Activated effector memory CD4-positive, alpha-beta T cell treated with anti-CD3 and anti-CD28 coated beads, Interleukin-2, amount 50 U/mL, for 16 hours (primary cell): ENCODE measurements at regions not wholly inside any gene's neighbourhood (a gene's known extent, or its start where the extent isn't known, plus 50 kb on each side); places are given as distances from the start of the nearest gene placed in this dataset.
"Not testable (repeated sequence)": the region's sequence is repeated elsewhere in the genome, so short reads cannot be mapped to it uniquely, and the experiment has no call there.

Experiments
- DNase-seq: peaks from one replicate; pipeline ENCODE4 v3.0.0-alpha.2; 2020

DNA sequence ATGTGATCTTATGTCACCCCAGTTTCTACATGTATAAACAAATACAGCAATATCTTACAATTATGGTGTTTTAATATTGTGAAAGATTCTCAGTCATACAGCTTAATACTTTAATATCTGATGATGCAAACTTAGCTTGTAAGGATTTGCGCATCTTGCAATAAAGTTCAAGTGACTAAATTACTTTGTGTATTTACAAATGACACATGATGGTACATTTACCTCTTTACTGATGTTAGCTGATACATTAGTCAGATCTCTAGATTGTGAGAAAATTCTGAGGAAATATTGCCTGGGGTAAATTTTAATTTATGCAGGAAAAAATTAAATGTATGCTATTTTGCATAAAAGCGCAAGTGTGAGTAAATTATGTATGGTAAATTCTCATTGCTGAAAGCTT lies 418.8 kb upstream of the MMS22L start:
- no peak for DNase-seq

DNA sequence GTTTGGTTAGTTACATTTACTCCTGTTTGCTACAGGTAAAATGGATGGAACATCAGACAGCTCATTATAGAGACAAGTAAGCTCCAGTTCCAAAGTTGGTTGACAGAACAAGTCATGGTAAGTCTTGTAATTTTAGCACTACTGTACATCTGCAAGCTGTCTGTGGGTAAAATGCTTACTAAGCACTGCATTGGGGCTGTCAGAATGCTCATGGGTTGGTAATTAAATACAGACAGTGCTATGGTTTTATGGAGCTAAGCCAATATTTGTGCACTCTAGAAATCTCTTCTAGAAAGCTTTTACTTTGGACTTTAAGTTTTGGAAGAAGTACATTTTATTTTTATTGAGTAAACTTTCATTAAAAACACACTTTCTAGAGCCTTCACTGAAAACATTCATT lies 419.2 kb upstream of the MMS22L start:
- DNase-seq, result no peak

DNA sequence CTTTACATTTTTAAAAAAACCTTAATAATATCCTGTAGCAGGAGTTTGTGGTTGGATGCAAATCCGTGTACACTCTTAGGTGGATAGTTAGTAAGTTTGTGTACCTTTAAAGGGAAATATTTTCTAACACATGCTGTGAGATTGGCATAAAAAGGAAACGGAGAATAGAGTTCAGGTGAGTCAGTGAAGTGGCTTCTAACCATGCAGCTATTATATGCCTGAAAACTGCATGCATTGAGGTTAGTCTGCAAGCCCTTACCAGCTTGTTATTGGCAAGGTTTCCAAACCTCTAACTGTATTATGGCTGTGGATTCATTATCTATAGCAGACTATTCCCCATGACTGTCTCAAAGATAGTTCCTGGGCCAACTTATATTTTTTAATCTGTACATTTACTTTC lies 420.6 kb upstream of the MMS22L start:
- DNase-seq, result no peak

DNA sequence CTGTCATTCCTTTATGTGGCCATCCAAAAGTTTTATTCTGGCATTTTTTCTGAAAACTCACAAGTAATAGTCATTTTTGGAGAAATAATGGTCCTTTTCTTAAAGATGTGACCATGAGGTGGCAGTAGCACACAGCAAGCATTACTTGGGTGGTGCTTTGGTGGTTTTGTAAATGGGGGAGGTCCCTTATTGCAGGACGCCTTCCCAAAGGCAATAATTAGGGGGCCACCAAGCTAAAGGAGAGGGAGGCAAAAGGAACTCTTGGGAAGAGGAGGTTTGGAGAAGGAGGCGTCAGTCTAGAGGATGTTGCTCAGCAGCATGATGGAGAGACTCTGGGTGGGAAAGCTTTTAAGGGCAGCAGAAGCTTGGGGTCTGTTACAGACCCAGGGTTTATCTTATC lies 422.6 kb upstream of the MMS22L start:
- no peak for DNase-seq

DNA sequence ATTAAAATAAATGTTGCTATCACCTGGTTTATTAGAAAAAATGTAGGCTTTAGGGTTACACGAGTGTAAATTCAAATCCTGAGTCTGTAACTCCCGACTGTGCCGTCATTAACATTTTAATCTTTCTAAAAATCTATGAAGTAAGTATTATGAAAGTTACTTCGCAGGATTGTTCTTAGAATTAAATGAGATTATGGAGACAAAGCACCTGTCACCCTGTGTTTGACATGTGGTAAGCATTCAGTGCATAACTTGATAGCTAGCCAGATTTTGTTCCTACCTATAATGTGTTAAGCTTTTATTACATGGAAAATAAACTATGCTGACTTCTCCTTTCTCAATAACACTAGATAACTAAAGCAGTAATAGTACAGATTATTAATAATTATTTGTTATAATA lies 429.7 kb upstream of the MMS22L start:
- DNase-seq, result no peak

DNA sequence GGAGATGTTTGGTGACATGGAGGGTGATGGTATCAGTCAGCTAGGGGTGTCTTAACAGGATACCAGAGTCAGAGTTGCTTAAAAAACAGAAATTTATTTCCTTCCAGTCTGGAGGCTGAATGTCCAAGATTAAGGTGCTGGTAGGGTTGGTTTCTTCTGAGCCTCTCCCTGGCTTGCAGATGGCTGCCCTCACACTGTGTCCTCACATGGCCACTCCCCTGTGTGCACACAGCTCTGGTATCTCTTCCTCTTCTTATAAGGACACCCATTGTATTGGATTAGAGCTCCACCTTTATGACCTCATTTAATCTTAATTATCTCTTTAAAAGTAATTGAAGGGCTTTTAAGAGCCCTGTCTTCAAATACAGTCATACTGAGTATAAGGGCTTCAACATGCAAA lies 431.8 kb upstream of the MMS22L start:
- DNase-seq, result no peak

DNA sequence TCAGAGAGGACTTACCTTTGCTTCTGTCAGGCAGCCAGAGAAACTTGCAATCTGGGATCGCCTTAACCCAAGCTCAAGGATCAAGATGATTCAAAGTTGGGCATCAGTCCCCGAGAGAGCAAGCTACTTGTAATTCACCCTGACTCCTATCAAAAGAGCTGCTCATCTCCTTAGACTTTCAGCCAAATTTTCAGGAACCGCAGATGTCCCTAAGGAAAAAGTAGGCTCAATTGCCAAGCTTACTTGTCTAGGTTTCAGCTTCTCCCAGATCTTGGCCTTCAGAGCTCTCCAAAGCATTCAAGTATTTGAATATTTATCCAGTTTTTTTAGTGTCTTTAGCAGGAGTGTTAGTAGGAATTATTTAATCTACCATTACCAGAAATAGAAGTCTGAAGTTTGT lies 434.1 kb upstream of the MMS22L start:
- DNase-seq, result no peak

DNA sequence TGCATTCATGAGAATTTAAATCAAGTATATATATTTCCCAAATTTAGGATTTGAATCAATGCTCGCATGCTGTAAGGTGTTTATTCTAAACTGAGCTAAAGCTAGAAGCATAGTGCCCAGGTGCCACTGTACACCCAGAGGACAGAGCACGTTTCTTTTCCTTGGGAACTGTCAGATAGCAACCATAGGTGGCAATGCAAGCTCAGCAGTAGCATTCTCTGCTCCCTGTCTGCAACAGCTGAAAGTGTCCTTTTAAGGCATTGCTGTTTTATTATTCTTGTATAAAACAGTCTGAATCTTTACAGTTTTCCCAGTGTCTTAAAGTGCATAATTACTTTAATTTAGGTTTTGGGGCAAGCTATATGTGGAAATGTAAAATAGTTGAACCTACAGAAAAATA lies 443.4 kb upstream of the MMS22L start:
- DNase-seq, result no peak

DNA sequence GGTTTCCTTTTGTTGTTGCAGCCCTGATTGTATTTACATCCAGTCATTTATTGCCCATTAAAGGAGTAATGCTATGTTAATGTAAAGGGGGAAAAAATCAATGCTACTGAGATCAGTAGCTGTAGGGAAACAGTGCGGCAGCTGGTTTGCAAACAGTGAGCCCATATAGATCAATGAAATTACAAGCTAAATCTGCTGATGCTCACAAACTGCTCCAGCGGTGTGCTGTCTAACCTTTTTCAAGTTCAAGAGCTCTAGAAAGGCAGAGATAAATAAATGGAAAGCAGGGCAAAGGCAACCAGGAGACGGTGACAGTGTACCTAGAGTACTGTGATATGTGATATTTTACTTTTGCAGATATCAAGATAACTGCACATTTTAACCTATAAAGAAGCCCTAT lies 449.0 kb upstream of the MMS22L start:
- no peak for DNase-seq

DNA sequence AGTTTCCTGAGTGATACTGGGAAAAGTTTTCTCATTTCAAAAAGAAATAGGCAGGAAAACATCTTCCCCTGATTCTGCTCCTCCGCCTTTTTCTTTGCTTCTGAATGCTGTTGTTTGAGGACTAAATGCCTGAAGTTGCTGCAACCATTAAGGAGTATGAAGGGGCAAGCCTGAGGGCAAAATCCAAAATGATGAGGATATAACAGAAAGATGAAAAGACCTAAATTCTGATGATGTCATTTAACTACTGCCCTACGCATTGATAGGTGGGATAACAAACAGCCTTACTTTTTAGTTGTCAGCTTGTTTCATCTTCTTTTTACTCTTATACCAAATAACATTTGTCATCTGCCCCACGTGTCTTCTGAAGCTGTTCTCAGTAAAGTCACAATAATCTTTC lies 474.6 kb upstream of the MMS22L start:
- no peak for DNase-seq

DNA sequence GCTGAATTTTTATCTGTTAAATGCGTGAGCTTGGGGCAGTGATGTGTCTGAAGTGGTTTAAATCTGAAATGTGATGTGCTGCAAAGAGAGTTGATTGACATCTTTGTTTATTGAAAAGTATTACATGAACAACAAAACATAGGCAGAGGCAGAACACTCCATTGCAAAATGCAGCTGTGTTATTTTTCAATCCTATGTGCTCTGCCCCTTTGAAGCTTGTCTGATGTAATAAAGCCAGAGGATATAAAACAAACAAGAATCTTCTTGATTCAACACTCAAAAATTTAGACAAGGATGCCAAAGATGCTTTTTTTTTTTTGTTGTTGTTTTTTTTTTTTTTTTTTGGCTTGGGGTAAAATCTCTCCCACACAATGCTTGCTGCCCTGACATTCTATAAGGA lies 482.4 kb upstream of the MMS22L start:
- no peak for DNase-seq

DNA sequence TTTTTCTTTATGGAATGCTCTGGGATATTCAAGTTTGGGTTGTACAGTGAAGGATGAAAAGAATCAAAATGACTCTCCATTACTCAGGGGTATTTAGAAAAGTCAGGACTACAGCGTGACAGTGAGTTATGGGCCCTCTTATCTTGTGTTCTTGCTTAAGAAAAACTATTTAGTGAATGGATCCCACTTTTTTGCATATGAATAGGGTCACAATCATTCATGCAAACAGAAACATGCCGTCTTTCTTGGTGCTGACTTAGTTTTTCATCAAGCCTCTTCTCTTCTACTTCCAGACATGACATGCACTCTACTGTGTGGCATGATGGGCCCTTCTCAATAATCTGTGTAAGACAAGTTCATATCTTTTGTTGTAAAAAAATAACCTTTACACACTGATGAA lies 488.4 kb upstream of the MMS22L start:
- DNase-seq, result no peak

DNA sequence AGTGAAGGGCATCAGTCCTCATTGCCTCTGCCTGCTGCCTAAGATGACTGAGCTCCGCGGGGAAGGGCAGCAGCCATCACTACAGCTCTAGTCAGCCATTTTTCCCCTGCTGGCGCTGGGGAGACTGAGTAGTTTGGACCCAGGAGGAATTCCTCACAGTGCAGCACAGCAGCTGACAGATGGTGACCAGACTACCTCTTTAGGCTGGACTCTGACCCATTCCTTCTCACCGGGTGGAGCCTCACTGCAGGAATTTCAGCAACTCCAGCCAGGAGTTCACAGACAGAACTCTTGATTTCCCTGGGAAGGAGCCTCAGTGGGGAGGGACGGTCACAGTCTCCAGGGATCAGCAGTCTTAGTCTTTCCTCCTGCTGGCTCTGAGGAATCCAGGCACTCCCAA lies 492.0 kb upstream of the MMS22L start:
- no peak for DNase-seq

DNA sequence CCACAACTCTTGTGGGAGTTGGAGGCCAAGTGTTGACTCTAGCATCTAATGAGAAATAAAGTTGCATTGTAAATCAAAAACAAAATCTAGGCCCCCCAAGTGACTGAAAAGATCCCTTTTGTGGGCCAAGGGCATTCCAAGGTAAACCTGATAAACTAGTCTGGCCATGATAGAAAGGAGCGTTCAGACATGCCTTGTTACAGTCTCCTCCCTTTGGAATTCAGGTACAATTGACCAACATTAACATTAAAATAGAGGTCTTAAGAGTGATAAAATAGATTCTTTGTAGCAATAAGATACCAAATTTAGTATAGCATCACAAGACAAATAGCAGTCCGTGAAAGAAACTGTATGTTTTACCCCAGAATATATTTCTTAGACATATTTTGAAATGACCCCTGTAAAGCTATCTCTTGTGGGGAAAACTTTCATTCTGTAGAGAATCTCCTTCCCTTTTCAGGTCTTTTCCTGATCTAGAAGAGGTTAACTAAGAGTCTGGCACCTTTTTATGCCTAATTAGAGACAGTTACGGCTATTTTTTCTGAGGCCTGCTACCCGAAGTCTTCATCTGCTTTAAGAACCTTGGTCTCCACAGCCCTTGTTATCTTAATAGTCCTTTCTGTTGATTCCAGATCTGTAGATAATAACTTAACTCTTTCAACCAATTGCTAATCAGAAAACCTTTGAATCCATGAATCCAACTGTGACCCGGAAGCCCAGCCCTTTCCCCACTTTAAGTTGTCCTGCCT lies 495.4 kb upstream of the MMS22L start:
- no peak for DNase-seq

DNA sequence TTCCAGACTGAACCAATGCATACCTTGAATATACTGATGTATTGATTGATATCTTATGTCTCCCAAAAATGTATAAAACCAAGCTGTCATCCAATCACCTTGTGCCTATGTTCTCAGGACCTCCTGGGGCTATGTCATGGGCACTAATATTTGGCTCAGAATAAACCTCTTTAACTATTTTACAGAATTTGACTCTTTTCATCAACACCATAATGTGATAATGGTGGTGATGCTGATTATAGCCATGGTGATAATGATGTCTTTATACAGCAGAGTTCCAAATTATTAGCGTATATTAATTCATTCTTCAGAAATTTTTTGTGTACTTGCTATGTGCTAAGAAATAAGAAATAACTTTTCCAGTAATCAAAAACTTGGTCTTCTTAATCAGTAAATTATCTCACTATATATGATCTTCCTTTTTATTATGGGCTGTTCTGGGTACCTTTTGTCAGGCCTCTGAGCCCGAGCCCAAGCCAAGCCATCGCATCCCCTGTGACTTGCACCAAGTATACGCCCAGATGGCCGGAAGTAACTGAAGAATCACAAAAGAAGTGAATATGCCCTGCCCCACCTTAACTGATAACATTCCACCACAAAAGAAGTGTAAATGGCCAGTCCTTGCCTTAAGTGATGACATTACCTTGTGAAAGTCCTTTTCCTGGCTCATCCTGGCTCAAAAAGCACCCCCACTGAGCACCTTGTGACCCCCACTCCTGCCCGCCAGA lies 496.2 kb upstream of the MMS22L start:
- DNase-seq, result not testable (repeated sequence)

DNA sequence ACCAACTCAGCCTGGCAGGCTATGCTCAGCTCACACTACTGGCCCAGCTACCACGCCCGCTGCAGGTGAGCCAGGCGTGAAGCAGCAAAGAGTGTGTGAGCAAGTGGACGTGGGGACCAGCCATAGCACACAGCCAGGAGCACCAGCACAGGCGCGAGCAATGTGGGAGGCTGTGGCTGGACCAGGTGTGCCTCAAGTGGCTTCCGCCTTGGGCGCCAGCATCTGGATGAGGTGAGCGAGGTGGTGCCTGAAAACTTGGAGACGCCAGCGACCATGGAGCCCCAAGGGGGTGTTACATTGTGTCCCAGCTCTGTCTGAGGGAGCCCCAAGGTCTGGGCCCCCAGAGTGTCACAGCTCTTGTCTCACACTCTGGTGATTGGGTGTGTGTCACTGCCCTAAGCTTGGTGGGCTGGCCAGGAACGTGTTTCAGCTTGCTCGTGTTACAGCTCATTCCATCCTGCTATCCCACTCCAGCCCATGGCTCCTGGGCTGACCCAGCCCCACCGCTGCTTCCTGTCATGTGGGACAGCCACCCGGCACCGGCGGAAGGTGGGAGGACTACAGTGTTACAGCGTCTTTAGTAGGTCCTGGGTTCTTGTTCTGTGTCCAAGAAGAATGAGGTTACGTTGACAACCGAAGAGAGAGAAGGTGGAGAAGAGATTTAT lies 508.0 kb upstream of the MMS22L start:
- no peak for DNase-seq

DNA sequence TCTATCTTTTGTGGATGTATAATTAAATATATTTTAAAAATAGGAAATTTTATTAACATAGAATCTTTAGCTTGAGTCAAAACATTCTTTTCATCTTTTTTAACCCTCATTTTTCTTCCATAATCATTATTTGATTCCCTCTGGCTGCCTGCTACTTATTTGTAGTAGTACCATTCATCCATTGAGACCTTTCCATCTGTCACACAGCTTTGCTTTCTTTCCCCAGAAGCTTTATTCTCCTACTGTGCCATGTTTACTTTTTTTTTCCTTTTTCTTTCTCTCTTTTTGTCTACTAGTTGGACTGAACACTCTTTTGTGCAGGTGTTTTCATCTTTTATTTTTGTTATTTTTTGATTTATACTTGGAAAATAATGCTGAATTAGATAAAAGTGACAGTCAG lies 522.6 kb upstream of the MMS22L start:
- no peak for DNase-seq

DNA sequence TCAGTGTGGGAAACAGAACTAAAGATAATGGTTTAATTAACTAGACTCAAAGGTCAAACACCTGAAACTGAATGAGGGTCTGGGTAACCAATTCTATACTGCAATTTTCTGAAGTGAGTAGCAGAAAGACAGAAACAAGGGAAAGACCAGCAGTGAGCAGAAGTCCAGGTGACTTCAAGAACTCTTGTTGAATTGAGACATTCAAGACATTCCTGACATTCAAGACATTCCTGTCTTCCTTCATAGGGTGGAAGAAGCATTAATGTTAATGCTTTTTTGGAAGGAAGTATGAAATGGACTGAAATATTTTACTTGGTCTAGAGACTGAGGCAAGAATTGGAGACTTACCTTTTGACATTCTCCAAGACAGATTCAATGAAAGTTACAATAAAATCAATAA lies 529.9 kb upstream of the MMS22L start:
- no peak for DNase-seq

DNA sequence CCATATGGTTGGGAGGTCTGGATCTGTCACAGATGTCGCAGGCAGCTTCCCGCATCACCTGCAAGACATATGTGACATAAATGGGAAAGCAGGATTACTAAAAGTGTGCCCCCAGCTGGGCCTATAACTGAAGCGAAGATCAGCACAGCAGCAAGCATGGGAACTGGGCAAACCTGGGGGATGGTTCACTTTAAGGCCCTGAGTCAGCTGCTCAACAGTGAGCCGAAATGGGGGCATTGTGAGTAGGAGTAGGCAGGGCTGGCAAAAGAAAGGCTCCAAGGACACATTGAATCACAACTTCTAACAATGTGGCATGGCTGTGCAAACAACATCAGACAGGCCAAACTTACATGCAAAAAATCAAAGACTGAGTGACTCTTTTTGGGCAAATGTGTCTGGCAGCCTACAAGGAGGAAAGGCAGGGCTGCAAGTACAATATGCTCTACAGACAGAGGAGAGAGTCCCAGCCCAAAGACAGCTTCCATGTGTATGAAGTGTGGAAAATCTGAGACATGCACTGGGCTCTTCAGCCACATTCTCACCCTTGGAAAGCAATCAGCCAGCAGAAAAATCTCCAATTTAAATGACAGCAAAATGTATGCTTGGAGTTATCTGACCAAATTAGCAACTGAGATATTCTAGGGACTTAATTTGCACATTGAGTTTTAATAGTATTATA lies 531.0 kb upstream of the MMS22L start:
- no peak for DNase-seq

DNA sequence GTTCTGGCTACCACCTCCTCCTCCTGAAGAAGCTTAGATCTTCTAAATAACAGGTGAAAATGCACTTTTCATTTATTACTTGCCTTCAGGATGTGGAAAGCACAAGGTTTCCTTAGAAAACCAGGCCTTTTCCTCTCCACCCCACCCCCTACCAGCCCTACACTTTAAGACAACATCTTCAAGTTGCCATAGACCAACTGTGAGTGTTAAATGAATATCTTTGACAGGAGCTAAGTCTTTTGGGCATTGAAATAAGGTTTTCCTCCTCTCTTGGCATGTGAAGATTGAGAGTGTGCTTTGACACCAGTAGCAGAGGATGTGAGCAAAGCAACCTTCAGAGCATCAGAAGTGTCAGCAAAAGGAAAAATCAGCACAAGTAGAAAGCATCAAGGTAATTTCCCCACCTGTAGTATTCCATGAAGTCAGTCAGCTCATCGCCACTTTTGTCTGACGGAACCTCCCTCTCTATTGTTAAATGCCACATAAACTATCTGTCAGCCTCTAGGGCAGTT lies 532.3 kb upstream of the MMS22L start:
- no peak for DNase-seq

DNA sequence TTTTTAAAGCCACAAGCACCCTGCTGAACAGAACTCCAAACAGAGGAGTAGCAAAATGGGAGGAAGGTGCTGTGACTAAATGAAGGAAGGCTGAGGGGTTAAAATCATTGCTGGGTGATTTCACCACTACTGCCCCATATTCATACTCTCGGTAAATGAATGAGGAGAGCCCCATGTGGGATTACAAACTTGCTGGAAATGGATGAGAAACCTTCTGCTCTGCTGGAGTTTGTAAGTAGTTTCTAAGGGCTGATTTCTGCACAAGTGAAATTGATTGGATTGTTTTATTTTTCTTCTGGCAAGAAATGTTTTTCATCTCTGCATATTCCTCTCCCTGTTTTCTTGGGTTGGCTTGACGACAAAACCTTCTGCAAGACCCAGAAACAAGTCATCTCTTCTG lies 533.5 kb upstream of the MMS22L start:
- no peak for DNase-seq

DNA sequence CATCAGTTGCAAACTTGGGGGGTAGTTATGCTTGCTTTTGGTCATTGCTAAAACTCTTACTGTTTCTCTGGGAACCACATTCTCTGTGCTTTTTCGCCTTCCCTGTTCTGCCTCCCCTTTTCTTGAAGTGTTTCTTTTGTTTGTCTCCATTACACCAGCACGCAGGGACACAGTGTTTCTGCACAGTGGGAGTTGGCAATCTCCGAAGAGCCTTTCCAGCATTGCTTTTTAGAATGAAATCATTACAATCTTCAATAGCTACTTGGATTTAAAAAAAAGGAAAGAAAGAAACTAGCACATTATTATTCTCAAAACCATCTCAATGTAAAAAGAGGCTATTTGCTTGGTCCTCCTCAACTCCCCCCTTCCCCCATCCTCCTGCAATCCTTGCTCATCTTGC lies 536.7 kb upstream of the MMS22L start:
- DNase-seq, result no peak

DNA sequence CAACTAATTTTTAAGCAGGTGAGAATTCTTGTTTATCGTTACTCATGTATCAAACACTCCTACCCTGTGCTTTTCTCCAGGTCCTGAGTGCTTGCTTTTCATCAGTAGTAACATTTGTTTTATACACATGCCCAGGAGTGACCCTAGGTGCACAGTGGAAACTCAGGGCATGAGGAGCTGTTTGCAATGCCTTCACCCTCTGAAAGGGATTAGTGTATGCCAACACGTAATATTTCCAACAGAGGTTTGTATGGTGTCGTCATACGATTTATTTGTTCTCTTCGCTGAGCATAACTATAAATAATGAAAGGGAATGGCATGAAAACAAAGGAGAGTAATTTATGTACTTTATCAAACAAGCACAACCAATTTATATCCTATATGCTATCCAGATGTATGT lies 537.4 kb upstream of the MMS22L start:
- no peak for DNase-seq

DNA sequence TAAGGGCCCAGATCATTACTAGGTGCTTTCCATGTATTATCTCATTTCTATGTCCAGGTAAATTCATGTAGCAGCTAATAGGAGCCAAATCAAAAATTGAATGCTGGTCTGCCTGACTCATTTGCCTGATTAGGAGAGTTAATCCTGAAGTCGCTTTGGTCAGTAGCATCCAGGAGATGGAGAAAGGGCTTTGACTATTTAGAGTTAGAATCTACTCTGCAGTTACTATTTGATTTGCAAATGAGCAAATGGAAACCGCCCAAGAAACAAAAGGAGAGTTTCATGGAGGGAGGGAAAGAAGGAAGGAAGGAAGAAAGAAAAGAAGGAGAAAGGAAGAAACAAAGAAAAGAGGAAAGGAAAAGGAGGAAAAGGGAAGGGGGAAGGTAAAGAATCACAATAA lies 539.6 kb upstream of the MMS22L start:
- DNase-seq, result no peak
